ENCODE measurements at regions not wholly inside any gene's neighbourhood (a gene's known extent, or its start where the extent isn't known, plus 50 kb on each side); places are given as distances from the start of the nearest gene placed in this dataset.

DNA sequence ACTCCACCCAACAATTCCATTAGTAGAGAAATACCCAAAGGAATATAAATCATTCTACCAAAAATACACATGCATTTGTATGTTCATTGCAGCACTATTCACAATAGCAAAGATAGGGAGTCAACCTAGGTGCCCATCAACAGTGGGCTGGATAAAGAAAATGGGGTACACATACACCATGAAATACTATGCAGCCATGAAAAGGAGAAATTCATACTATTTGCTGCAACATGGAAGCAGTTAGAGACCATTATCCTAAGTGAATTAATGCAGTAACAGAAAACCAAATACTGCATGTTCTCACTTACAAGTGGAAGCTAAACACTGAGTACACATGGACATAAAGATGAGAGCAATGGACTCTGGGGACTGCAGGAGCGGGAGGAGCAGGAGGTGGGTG, 72.4 kb upstream of the MBOAT1 start:
- Histone ChIP-seq H3K36me3 (ENCODE audit: control insufficient read depth, insufficient read depth, low read length) (no peaks in the 10 kb centered on the region), H3K27me3 (ENCODE audit: control insufficient read depth, insufficient read depth, low read length) (no peaks in the 10 kb centered on the region), H2AFZ (no peak overlapping the region), H3K9me3 (ENCODE audit: control insufficient read depth, low read length) (no peaks in the 10 kb centered on the region), H3K27ac (no peak overlapping the region), H3K79me2 (no peaks in the 10 kb centered on the region), H3K4me3 (ENCODE audit: low read depth, low read length) (no peak overlapping the region), H3K9ac (no peak overlapping the region), H3K4me1 (no peaks in the 10 kb centered on the region), H3K4me2 (ENCODE audit: low read length) (no peak overlapping the region)
- TF ChIP-seq CTCF (IDR thresholded peaks at IDR 0.05): no peak

DNA sequence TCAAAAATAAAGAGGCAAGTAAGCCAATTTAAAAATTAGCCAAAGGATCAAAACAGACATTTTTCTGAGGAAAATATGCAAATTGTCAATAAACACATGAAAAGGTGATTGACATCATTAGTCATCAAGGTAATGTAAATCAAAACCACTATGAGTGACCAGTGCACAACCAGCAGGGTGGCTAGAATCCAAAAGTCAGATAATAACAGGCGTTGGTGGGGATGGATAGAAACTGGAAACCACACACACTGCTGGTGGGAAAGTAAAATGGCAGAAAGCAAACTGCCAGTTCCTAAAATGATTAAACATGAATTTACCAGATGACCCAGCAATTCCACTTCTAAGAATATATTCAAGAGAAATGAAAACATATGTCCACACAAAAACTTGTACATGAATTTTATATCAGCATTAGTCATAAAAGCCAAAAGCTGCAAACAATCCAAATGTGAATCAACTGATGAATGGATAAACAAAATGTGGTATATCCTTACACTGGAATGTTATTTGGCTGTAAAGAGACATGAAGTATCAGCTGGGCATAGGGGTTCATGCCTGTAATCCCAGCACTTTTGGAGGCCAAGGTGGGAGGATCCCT, 74.8 kb upstream of the MBOAT1 start:
- Histone ChIP-seq H3K79me2 (no peaks in the 10 kb centered on the region), H3K4me3 (ENCODE audit: low read depth, low read length) (no peak overlapping the region), H2AFZ (no peak overlapping the region), H3K4me2 (ENCODE audit: low read length) (no peak overlapping the region), H3K27ac (no peak overlapping the region), H3K36me3 (ENCODE audit: control insufficient read depth, insufficient read depth, low read length) (no peaks in the 10 kb centered on the region), H3K9me3 (ENCODE audit: control insufficient read depth, low read length) (no peaks in the 10 kb centered on the region), H3K9ac (no peak overlapping the region), H3K27me3 (ENCODE audit: control insufficient read depth, insufficient read depth, low read length) (no peaks in the 10 kb centered on the region), H3K4me1 (no peaks in the 10 kb centered on the region)
- TF ChIP-seq CTCF (IDR thresholded peaks at IDR 0.05): no peak

GRCh38 chr6:20291764-20292580, 79.7 kb upstream of the MBOAT1 start:
- no peak overlapping the region for H3K4me3 ChIP-seq (ENCODE audit: low read depth, low read length)
- no peaks in the 10 kb centered on the region for H3K36me3 ChIP-seq (ENCODE audit: control insufficient read depth, insufficient read depth, low read length)
- H3K9ac ChIP-seq: no peak overlapping the region
- no peaks in the 10 kb centered on the region for H3K4me1 ChIP-seq
- no peak overlapping the region for H3K27ac ChIP-seq
- no peaks in the 10 kb centered on the region for H3K79me2 ChIP-seq
- no peak overlapping the region for H3K4me2 ChIP-seq (ENCODE audit: low read length)
- no peaks in the 10 kb centered on the region for H3K27me3 ChIP-seq (ENCODE audit: control insufficient read depth, insufficient read depth, low read length)
- H3K9me3 ChIP-seq (ENCODE audit: control insufficient read depth, low read length): no peaks in the 10 kb centered on the region
- peak overlapping the region; percentile 59 for H2AFZ ChIP-seq
- peak; percentile 90 for TF ChIP-seq CTCF (IDR thresholded peaks at IDR 0.05)

GRCh38 chr6:20292905-20293304, 80.6 kb upstream of the MBOAT1 start:
- Histone ChIP-seq H2AFZ (no peak overlapping the region), H3K79me2 (no peaks in the 10 kb centered on the region), H3K9ac (no peak overlapping the region), H3K4me3 (ENCODE audit: low read depth, low read length) (no peak overlapping the region), H3K27me3 (ENCODE audit: control insufficient read depth, insufficient read depth, low read length) (no peaks in the 10 kb centered on the region), H3K4me2 (ENCODE audit: low read length) (no peak overlapping the region), H3K27ac (no peak overlapping the region), H3K36me3 (ENCODE audit: control insufficient read depth, insufficient read depth, low read length) (no peaks in the 10 kb centered on the region), H3K4me1 (no peaks in the 10 kb centered on the region), H3K9me3 (ENCODE audit: control insufficient read depth, low read length) (no peaks in the 10 kb centered on the region)
- no peak for TF ChIP-seq CTCF (IDR thresholded peaks at IDR 0.05)

Measured in parathyroid adenoma (tissue), 2 donors.